GM19468 (cell line): ENCODE measurements at regions not wholly inside any gene's neighbourhood (a gene's known extent, or its start where the extent isn't known, plus 50 kb on each side); places are given as distances from the start of the nearest gene placed in this dataset.
"Not testable (repeated sequence)": the region's sequence is repeated elsewhere in the genome, so short reads cannot be mapped to it uniquely, and the experiment has no call there.

Experiments
- ATAC-seq: cut with Tn5 transposase; IDR thresholded peaks from one replicate; pipeline ENCODE4 v1.9.1; 2021; ENCODE audit warnings: mild to moderate bottlenecking, moderate library complexity, moderate number of reproducible peaks; ENCODE audit not compliant: unreplicated experiment; ENCODE audit errors: extremely low read depth

DNA sequence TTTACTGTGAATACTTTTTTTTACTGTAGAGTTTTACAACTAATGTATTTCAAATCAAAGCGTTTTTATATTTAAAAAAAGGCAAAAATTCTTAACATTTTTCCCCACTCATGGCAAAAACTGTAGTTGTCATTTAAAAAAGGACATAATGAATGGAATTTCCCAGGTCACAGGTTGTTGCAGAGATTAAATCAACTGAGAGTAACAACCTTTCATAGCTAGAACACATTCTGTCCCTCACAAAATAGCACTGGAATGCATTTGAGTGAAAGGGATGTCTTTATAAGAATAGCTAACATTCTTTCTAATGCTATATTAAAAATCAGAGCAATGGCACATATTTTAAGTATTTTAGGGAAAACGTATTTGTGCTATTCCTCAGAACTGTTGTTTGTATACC is 1393.3 kb upstream of the ATXN8OS start:
- no peak for ATAC-seq

DNA sequence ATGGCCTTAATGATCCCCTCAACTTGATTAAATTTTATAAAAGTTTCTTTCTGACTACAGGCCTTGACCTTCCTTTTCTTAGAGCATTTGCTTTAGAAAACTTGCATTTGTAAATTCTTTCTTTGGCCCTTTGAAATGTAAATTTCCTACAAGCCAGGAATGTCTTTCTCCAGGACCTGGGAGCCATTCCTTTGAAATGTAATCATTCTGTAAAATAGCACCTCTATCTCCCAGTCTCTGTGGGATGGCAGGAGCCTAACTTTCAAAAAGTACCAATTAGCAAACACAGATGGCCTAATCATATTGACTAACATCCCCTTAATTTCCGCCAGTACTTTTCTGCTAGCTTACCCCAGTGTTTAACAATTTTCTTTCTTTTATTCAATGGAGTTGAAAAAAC is 1394.2 kb upstream of the ATXN8OS start:
- ATAC-seq = no peak

DNA sequence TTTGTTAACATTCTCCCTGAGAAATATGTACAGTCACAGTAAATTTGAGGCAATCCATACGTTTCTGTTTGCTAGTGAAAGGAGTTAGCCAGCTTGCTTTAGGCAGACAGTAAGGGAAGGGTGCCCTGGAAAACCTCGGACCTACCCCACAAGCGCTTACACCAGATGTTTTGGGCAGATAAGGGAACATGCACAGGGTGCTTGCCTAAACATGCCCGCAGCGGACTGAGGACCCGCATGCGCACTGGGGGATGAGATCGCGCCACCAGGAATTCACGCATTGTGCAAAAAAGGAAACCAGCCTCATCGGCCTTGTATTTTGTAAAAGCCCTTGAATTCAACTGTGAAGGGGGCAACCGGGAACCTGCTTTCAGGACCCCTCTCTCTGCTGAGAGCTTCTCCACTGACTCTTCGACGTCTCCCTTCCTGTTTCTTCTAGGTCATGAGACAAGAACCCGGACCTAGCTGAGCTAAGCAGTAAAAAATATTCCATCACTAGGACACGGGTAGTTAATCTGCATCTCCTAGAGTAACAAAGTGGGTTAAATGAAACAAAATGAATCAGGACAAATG is 1399.2 kb upstream of the ATXN8OS start:
- no peak for ATAC-seq

DNA sequence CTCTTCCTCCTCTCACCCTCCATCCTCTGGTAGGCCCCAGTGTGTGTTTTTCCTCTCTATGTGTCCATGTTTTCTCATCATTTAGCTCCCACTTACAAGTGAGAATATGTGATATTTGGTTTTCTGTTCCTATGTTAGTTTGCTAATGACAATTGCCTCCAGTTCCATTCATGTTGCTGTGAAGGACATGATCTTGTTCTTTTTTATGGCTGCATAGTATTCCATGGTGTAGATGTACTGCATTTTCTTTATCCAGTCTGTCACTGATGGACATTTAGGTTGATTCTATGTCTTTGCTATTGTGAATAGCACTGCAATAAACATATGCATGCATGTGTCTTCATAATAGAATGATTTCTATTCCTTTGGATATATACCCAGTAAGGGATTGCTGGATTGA is 1401.6 kb upstream of the ATXN8OS start:
- not testable (repeated sequence) for ATAC-seq

DNA sequence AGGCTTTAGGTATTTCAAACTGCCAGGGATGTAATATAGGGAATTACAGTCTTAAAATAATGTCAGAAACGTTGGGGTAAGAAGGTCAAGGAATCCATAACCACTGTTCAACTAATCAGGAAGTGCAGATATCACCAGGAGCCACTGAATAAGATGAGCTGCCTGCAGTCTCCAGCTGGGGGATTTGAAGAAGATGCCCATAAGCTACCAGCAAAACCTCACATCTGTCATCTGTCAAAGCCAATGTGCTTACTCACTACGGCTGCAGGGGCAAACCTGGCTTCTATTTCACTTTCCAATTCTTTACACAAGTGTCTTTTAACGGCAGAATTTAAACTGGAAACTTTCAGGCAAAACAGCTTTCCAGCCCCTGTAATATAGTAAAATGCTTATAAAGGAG is 1410.1 kb upstream of the ATXN8OS start:
- ATAC-seq = no peak

DNA sequence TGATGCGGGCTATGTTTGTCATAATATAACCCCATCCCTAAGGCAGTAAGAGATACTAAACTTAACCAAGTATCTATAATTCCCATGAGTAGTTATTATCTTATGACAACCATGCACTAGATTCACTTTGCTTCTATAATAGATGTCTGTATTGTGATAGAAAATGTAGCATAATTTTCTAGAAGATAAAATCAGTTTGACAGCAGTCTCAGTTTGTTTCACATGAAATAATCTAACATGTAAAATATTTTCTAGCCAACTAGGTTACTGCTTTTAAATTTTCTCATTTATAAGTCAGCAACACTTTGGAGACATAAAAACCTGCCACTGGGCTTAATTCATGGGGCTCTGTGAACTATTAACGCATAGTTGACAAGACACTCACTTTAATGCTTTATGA is 1410.7 kb upstream of the ATXN8OS start:
- ATAC-seq = no peak

DNA sequence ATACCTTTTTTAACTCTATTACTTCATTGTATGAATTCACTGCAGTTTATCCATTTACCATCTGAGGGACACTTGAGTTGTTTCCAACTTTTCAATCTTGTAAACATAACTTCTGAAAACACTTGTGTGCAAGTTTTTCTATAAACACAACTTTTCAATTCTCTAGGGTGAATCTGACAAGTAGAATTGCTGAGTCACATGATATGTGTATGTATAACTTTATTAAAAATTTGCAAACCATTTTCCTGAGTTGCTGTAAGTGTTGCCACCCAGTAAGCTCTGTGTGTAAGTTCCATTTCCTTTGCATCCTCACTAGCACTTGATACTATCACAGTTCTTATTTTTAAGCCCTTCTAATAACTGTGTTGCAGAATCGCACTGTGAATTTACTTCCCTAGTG is 1415.6 kb upstream of the ATXN8OS start:
- ATAC-seq = no peak

DNA sequence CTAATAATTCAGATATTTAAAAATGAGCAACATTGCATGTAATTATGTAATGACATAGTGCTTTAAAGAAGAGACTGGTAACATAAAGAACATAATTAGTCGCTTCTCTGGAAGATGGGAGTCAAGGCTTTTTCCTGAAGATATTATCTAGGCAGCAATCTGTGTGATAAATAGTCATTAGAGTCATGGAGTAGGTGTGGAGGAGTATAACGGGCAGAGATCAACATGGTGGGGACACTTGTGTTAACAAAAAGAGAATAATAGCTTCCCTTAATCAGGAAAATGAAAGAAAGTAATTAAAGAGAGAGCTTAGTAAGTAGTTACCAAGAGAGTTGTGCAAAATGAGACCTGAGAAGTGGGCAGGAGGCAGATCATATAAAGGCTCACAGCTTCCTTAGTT is 1417.1 kb upstream of the ATXN8OS start:
- ATAC-seq = no peak

DNA sequence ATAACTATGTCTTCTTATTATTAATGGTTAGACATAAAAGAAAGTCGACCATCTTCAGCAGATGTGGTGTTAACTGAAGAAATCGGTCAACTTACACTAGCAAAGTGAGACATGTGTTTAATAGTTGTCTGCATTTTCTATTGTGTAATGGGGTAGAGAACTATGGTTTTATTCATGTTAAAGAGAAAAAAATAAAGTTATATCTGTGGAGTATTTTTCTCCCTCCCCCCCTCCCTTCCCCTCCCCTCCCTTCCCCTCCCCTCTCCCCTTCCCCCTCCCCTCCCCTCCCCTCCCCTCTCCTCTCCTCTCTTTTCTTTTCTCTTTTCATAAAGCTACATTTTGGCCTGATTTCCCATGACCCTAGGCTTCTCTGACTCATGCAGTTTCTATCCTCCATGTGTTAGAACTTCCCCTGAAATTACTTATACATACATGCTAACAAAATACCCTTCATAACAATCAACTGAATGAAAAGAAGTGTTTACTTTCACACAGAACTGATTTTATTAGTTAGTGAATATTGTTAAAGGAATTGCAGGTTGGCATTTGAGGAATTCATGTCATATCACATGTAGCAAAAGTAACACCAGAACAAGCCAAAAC is 1431.0 kb upstream of the ATXN8OS start:
- no peak for ATAC-seq

DNA sequence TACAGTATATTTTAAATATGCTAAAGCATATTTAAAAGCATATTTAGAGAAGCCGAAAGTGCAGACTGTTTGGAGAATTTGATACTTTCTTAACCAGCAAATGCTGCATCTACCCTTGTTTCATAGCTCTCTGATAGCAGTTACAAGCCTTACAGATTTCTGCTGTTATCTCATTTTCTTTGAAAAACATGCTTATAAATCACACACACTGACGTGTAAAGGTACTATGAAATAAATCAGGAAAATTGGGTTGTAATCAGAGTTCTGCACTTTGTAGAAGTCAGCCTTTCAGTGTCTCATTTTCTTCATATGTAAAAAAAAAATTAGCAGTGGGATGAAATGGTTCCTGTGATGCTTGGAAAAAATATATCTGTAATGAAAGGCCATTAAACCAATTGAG is 1432.4 kb upstream of the ATXN8OS start:
- no peak for ATAC-seq

DNA sequence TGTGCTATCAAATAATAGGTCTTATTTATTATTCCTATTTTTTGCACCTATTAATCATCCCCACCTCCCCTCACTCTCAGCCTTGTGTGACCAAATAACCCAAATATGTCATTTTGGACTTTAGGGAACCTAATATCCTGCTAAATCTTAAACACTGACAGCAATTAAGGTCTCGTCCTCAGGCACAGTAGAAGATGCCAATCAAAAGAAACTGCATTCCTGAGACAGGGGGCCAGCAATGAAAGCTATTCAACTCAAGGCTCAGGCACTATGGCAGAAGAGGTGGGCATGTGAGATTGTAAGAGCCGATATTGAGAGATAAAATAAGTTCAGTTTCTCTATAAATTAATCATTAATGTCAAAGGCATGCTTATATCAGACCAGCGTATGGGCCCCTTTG is 1437.7 kb upstream of the PCDH9 start:
- no peak for ATAC-seq

DNA sequence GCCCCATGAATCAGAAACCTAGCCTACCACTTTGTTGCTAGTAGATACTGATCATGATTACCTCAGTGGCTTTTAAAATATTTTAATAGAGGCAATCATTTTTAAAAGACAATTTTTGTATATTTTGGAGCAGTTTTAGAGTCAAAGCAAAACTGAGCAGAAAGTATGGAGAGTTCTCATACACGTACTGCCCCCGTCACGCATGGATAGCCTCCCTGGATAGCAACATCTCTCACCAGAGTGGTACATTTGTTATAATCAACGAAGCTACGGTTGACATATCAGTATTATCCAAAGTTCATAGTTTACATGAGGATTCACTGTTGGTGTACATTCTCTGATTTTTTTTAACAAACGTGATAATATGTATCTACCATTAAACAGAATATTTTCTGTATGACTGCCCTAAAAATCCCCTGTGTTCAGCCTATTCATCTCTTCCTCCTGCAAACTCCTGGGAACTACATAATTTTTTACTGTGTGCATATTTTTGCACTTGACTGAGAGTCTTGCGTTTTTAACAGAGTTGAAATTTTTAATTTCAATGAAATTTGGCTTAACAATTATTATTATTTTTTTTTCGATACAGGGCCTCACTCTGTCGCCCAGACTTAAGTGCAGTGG is 1436.8 kb upstream of the PCDH9 start:
- no peak for ATAC-seq

DNA sequence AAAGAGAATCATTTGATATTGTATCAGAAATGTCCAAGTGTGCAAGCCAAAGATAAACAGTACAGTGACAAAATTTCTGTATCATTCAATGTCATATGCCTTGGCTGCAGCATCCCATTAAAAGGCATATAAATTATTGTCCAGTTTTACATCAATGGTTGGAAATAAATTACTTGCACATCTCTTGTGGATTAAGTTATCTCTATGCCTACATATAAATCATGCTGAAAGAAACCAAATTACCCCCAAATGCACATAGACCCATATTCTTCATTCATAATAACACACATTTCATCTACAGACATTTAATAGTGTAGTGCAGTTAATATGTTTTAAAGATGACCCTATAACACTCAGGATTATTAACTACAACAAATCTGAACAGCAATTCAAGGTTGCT is 1415.7 kb upstream of the PCDH9 start:
- no peak for ATAC-seq

DNA sequence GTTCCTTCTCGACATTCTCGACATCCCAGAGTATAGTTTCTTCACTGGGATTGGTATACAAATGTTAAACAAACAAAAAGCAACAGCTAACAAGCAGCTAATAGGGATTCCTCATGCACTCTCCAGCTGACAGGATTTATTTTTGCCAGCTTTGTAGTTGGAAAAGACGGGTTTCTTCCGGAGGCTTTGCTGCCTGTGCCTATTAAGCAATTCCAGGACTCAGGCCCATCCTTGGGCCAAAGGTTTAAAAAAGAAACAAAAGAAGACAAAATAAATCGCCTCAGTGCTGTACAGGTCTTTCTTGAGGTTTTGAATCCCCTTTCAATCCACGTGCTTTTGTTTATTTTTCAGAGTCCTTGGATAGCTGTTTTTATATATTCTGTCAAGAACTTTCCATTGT is 1414.5 kb upstream of the PCDH9 start:
- ATAC-seq = no peak

DNA sequence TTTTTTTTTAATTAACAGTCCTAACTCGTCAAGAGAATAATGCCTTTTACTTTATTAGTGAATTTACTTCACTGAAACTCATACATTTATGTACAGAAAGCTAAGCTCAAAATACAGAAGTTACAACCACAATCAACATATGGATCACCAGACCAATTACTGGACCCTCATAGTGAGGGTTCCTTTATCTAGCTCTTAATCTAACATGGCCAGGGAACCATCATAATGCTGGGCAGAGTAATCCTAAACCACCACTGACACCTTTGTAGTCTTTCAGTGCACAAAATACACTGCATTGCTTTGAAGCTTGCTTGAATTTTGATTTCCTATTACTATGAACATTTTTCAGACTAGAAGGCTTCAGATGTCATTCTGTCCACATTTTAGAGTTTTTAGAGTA is 1406.6 kb upstream of the PCDH9 start:
- ATAC-seq = no peak

DNA sequence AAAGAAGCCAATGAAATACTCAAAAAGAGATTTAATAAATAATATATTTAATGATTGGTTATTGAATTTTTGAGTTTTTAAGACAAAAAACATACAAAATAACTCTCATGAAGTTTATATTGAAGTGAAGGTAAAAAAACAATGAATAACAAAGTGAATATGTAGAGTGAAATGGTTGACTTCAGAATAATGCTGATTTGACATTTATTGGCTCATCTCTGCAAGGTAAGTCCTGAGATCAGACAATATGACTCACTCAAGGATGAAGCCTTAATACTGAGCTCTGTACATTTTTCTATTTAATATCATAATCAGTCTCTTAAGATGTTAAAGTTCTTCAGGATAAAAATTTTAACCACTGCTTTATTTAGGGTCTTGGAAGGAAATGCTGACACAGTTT is 1398.9 kb upstream of the PCDH9 start:
- ATAC-seq = no peak

DNA sequence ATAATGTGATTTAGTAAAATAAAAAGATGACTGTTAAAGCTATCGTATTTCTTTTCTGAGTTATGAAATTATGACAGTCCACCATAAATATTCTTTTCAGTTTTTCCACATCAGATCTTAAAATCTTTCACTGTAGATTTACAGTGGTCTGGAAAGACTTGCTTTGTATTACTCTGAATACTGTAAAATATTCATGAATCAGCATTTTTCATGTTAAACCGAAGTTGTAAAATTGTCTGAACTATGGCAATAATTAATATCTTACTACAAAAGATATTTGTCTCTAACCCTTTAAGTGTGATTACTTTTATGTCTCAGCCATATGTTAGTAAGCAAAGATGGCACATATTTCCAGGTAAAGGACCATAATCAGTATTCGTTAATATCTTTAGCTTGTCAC is 1397.2 kb upstream of the PCDH9 start:
- ATAC-seq = no peak

DNA sequence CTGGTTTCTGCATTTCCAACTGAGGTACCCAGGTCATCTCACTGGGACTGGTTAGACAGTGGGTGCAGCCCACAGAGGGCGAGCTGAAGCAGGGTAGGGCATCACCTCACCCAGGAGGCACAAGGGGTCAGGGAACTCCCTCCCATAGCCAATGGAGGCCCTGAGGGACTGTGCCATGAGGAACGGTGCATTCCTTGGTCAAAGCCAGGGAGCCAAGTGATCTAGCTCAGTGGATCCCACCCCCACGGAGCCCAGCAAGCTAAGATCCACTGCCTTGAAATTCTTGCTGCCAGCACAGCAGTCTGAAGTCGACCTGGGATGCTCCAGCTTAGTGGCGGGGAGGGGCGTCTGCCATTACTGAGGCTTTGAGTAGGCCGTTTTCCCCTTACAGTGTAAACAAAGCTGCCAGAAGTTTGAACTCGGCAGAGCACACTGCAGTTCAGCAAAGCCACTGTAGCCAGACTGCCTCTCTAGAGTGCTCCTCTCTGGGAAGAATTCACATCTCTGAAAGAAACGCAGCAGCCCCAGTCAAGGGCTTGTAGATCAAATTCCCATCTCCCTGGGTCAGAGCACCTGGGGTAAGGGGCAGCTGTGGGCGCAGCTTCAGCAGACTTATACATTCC is 1386.6 kb upstream of the PCDH9 start:
- no peak for ATAC-seq

DNA sequence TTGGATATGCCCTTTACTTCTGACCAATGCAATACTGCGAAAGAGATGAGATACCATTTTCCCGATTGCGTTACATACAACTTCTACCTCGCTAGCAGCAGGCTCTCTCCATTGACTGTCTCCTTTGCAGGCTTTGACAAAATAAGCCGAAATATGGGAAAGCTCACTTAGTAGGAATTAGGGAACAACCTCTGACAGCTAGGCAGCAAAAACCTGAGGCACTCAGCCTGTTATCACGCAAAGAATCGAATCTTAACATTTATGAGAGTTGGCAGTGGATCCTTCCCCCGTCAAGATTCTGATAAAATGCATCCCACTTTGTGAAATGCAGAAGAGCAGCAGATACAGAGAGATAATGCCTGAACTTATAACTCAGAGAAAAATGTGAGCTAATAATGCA is 1379.5 kb upstream of the PCDH9 start:
- ATAC-seq = no peak

DNA sequence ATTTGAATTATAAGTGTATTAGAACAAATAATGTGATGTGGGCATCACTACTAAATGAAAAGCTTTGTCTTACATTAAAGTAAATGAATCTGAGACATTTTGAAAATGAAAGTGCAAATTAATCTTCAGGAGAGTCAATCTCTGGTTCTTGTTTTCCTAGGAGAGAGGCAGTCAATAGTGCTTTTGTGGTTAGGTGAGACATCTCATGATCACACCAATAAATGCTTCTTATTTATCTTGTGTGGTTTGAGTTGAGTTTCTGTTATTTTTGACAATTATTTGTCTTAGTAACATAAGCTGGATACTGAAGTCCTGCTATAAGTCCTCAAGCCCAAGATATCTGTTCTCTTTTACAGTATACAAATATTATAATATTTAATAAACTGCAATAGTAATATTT is 1378.0 kb upstream of the PCDH9 start:
- no peak for ATAC-seq

DNA sequence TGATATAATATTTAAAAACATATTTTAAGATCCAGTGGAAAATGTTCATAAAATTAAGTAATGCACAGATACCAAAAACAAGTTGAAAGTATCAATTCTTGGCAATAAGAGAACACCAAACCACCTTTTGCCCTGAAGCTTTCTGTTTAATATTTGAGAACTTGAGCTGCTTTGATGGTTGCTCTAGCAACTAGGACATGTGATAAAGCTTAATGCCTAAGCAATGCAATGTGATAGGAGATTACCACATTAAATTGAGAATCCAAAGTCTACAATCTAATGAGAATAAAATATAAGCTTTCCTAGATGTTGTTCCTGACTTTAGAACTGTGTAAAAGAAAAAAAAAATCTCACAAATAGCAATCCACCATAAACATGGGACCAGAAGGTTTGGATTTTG is 1367.5 kb upstream of the PCDH9 start:
- no peak for ATAC-seq

DNA sequence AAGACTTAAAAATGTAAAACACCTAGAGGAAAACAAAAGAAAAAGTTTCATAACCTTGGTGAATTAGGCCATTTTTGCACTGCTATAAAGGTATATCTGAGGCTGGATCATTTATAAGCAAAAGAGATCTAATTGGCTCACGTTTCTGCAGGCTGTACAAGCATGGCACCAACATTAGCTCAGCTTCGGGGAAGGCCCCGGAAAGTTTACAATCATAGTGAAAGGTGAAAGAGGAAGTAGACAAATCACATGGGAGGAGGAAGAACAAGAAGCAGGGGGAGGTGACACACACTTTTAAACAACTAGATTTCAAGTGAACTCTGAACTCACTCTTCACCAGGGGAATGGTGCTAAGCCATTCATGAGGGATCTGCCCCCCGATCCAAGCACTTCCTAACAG is 1358.5 kb upstream of the PCDH9 start:
- peak; percentile 100 for ATAC-seq
